VCaP (cell line): ENCODE measurements at regions not wholly inside any gene's neighbourhood (a gene's known extent, or its start where the extent isn't known, plus 50 kb on each side); places are given as distances from the start of the nearest gene placed in this dataset.

Experiments
- H3K27ac ChIP-seq: fragments of 450-650 bp; 2 replicates; pipeline ENCODE4 v1.5.1; 2017
- CTCF ChIP-seq: fragments of 450-650 bp; conservative IDR thresholded peaks from 2 replicates; pipeline ENCODE4 v1.5.1; 2017; ENCODE audit warnings: mild to moderate bottlenecking, moderate library complexity

DNA sequence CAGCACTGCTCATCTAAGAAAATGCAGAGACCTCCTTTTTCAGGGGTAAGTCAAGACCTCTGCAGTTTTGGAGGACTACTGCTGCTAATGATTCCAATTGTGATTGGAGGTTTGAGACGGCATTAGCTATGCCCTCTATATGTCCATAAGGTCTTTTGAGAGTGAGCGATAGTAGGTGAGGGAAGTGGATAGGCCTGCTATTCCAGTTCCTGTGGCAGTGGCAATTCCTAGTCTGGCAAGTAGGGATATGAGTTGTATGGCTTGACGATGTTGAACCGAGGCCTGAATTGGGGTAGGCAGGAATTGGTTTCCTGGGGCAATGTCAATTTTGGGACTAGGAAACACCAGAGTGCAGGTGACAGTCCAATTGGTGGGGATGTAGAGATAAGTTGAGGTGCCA is 913.1 kb upstream of the SLITRK5 start:
- no peak overlapping the region for H3K27ac ChIP-seq
- TF ChIP-seq CTCF: no peak

DNA sequence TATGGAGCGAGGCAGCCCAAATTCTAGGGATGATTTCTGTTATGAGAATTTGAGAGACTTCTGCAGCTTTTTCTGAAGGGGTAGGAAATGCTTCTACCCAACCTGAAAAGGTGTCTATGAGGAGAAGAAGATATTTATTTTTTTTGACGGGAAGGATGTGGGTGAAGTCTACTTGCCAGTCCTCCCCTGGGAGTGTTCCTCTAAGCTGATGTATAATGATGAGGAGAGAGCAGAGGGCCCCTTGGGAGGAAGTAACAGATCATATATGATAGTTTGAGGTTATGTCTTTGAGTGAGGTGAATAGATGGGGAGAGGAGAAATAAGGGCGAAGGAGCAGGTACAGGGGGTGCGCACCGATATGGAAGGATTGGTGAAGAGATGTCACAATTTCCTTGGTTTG is 910.6 kb upstream of the SLITRK5 start:
- TF ChIP-seq CTCF: no peak
- no peak overlapping the region for H3K27ac ChIP-seq

- H3K27ac ChIP-seq: no peak overlapping the region
- no peak for TF ChIP-seq CTCF
These were observed 905.7 kb upstream of the SLITRK5 start for GRCh38 chr13:86765462-86765861.

DNA sequence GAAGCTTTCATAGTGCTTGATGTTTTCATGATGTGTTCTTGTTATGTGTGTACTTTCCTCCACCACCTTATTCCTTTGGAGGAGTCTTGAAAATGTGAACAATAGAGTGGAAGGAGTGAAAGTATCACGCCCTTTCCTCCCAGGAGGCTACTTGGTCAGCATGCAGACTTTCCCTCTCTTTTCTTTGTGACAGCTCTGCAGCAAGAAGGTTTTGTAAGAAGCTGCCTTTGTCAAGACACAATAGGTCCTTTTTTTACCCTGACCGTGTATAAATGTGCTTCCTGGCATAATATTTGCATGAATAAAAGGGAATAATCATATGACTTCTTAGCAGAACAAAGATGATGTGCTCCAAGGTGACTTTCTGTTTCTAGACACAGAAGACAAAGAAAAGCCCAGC is 882.6 kb upstream of the SLITRK5 start:
- no peak overlapping the region for H3K27ac ChIP-seq
- no peak for TF ChIP-seq CTCF

- TF ChIP-seq CTCF: no peak
- H3K27ac ChIP-seq: no peak overlapping the region
These were observed 879.0 kb upstream of the SLITRK5 start for GRCh38 chr13:86792153-86792651.

GRCh38 chr13:86795858-86796257 is 875.3 kb upstream of the SLITRK5 start:
- no peak overlapping the region for H3K27ac ChIP-seq
- no peak for TF ChIP-seq CTCF

DNA sequence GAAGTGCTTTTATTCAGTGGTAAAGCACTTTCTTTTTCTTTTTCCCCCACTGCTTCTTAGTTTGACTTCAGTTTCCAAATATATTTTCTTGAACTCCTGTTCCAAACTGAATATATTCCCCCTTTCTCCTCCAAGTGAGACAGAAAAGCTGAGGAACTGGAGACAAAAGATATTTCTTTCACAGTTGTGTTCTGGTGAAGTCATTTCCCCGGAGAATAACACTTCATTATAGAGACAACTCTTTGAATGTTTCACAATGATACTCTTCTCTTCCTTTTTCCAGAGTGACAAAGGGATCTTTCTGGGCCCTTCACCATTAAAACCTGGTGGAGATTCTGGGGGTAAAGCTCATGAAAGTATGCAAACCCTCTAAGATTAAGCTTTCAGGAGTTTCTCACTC is 860.8 kb upstream of the SLITRK5 start:
- TF ChIP-seq CTCF: no peak
- no peak overlapping the region for H3K27ac ChIP-seq

DNA sequence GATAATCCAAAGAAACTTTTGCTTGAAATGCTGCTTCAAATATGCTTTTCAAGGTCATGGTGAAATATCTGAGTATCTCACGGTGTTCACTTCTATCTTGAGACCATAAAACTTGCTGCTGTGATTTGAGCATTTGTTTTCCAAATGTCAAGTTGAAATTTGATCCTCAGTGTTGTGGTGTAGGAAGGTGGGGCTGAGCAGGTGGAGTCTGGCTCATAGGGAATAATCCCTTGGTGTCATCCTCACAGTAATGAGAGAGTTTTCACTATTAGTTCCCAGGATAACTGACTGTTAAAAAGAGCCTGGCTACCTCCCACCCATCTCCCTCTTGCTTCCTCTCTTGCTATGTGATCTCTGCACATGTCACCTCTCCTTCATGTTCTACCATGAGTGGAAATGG is 858.0 kb upstream of the SLITRK5 start:
- TF ChIP-seq CTCF: no peak
- no peak overlapping the region for H3K27ac ChIP-seq
